ENCODE measurements at regions not wholly inside any gene's neighbourhood (a gene's known extent, or its start where the extent isn't known, plus 50 kb on each side); places are given as distances from the start of the nearest gene placed in this dataset.
"Not testable (repeated sequence)": the region's sequence is repeated elsewhere in the genome, so short reads cannot be mapped to it uniquely, and the experiment has no call there.

- DNase-seq (ENCODE audit: low spot score) (no peak), FAIRE-seq (no peak)
Observed at GRCh38 chr4:127410201-127410600, 222.6 kb upstream of the INTU start.

GRCh38 chr4:127410644-127411043 is 222.1 kb upstream of the INTU start:
- DNase-seq (ENCODE audit: low spot score) = no peak
- no peak for FAIRE-seq

GRCh38 chr4:127414951-127415606 is 217.7 kb upstream of the INTU start:
- DNase-seq (ENCODE audit: low spot score) = no peak
- FAIRE-seq = no peak

GRCh38 chr4:127416115-127416514 is 216.6 kb upstream of the INTU start:
- no peak for FAIRE-seq
- no peak for DNase-seq (ENCODE audit: low spot score)

- DNase-seq (ENCODE audit: low spot score) (no peak), FAIRE-seq (no peak)
Observed at GRCh38 chr4:127417885-127418535, 214.7 kb upstream of the INTU start.

GRCh38 chr4:127419431-127419830 is 213.3 kb upstream of the INTU start:
- FAIRE-seq = no peak

GRCh38 chr4:127421437-127421836 is 211.3 kb upstream of the INTU start:
- FAIRE-seq (no peak), DNase-seq (ENCODE audit: low spot score) (no peak)

More at GRCh38 chr4:127419431-127419830, 213.3 kb upstream of the INTU start:
- DNase-seq (ENCODE audit: low spot score) = no peak

GRCh38 chr4:127425202-127425845 is 207.4 kb upstream of the INTU start:
- no peak for DNase-seq (ENCODE audit: low spot score)
- no peak for FAIRE-seq

GRCh38 chr4:127425851-127426250 is 206.9 kb upstream of the INTU start:
- FAIRE-seq (no peak), DNase-seq (ENCODE audit: low spot score) (no peak)

GRCh38 chr4:127441571-127441970 is 191.2 kb upstream of the INTU start:
- no peak for DNase-seq (ENCODE audit: low spot score)
- no peak for FAIRE-seq

- FAIRE-seq (no peak), DNase-seq (ENCODE audit: low spot score) (no peak)
Observed at GRCh38 chr4:127445471-127445870, 187.3 kb upstream of the INTU start.

GRCh38 chr4:127446427-127446885 is 186.3 kb upstream of the INTU start:
- FAIRE-seq = no peak
- DNase-seq (ENCODE audit: low spot score) = no peak

- FAIRE-seq (no peak), DNase-seq (ENCODE audit: low spot score) (no peak)
Observed at GRCh38 chr4:127448986-127449385, 183.8 kb upstream of the INTU start.

- DNase-seq (ENCODE audit: low spot score) (no peak), FAIRE-seq (no peak)
Observed at GRCh38 chr4:127449449-127449848, 183.3 kb upstream of the INTU start.

GRCh38 chr4:127450276-127450675 is 182.5 kb upstream of the INTU start:
- FAIRE-seq (no peak), DNase-seq (ENCODE audit: low spot score) (no peak)

GRCh38 chr4:127463883-127464282 is 168.9 kb upstream of the INTU start:
- FAIRE-seq (no peak), DNase-seq (ENCODE audit: low spot score) (no peak)

GRCh38 chr4:127469542-127469941 is 163.2 kb upstream of the INTU start:
- DNase-seq (ENCODE audit: low spot score) = no peak
- FAIRE-seq = no peak

GRCh38 chr4:127469959-127470809 is 162.6 kb upstream of the INTU start:
- FAIRE-seq = no peak

GRCh38 chr4:127478271-127478670 is 154.5 kb upstream of the INTU start:
- FAIRE-seq; DNase-seq (ENCODE audit: low spot score): not testable (repeated sequence)

More at GRCh38 chr4:127469959-127470809, 162.6 kb upstream of the INTU start:
- no peak for DNase-seq (ENCODE audit: low spot score)

- DNase-seq (ENCODE audit: low spot score) (peak; percentile 11), FAIRE-seq (peak; percentile 68)
Observed at GRCh38 chr4:127479031-127479622, 153.6 kb upstream of the INTU start.

GRCh38 chr4:127482049-127482448 is 150.7 kb upstream of the INTU start:
- FAIRE-seq (no peak), DNase-seq (ENCODE audit: low spot score) (no peak)
